Transverse colon (tissue), 4 donors: ENCODE measurements at regions not wholly inside any gene's neighbourhood (a gene's known extent, or its start where the extent isn't known, plus 50 kb on each side); places are given as distances from the start of the nearest gene placed in this dataset.

Experiments used
- DNase-seq: peaks from one replicate; pipeline ENCODE4 v3.0.0-alpha.2; 2019
- H3K27ac ChIP-seq, 4 donors: fragments of 200-600 bp; sonication (generic); 2 replicates each; pipeline ENCODE4 v1.5.1; 2016 to 2018; ENCODE audit warnings: inconsistent platforms in 4 of 4
- H3K27me3 ChIP-seq: fragments of 200-600 bp; sonication (generic); 2 replicates; pipeline ENCODE4 v1.5.1; 2017; ENCODE audit warnings: inconsistent platforms
- H3K36me3 ChIP-seq, 4 donors: fragments of 200-600 bp; sonication (generic); 2 replicates each; pipeline ENCODE4 v1.5.1; 2017 to 2019; ENCODE audit warnings: inconsistent platforms in 4 of 4
- H3K4me1 ChIP-seq, 4 donors: fragments of 200-600 bp; sonication (generic); 2 replicates each; pipeline ENCODE4 v1.5.1; 2017 to 2020; ENCODE audit warnings: inconsistent platforms in 4 of 4
- H3K4me3 ChIP-seq, 4 donors: fragments of 200-600 bp; sonication (generic); 1 replicate in 1 of 4; 2 replicates in 3 of 4; pipeline versions ENCODE4 v1.5.1 to v1.6.1; 2017 to 2019; ENCODE audit warnings: inconsistent platforms in 4 of 4
- H3K9me3 ChIP-seq, 2 donors: fragments of 200-600 bp; sonication (generic); 2 replicates each; pipeline ENCODE4 v1.5.1; 2017 to 2019; ENCODE audit warnings: inconsistent platforms in 2 of 2
- EP300 ChIP-seq: sonication (generic); formaldehyde crosslinking; IDR thresholded peaks from one replicate; pipeline ENCODE4 v1.6.1; 2017; ENCODE audit warnings: antibody characterized with exemption, low read depth
- POLR2A ChIP-seq: fragments of 450-650 bp; IDR thresholded peaks from one replicate; pipeline ENCODE4 v1.6.1; 2016; ENCODE audit warnings: antibody characterized with exemption, mild to moderate bottlenecking, moderate library complexity
- POLR2AphosphoS5 ChIP-seq, 3 donors: sonication (generic); formaldehyde crosslinking; IDR thresholded peaks; one replicate each; pipeline ENCODE4 v1.6.1; 2016; ENCODE audit warnings: antibody characterized with exemption in 3 of 3
- WGBS, 2 donors: methylation state at CpG; one replicate each; pipeline ENCODE4 v1.1.5; 2018; ENCODE audit warnings: low coverage in 1 of 2; 5-methylcytosine and 5-hydroxymethylcytosine counted together
- in situ Hi-C, 4 donors: fragments of 200-750 bp; cut with MboI; loops; one replicate each; pipeline versions ENCODE4 v1.15.0 to v1.15.1; 2017; ENCODE audit warnings: low sequenced_read_pairs in 3 of 4, low pct_ligation_motif_present in 1 of 4, low pct_unique_long_range_greater_than_20kb in 1 of 4
- intact Hi-C: fragments of 100-400 bp; cut with DNase I; formaldehyde crosslinking; loops from one replicate; pipeline ENCODE4 v1.15.1; 2023; ENCODE audit warnings: low total_unique reads
- TF ChIP-seq, protein P1 (sequence below), 5 experiments: fragments of 200-600 bp in 3 of 5; fragments of 450-650 bp in 2 of 5; sonication (generic) in 3 of 5; IDR thresholded peaks; 1 replicate in 2 of 5; 2 replicates in 3 of 5; pipeline ENCODE4 v1.5.1; 2016 to 2017; ENCODE audit warnings: antibody characterized with exemption in 5 of 5, inconsistent platforms in 3 of 5, mild to moderate bottlenecking in 2 of 5, moderate library complexity in 1 of 5

DNA sequence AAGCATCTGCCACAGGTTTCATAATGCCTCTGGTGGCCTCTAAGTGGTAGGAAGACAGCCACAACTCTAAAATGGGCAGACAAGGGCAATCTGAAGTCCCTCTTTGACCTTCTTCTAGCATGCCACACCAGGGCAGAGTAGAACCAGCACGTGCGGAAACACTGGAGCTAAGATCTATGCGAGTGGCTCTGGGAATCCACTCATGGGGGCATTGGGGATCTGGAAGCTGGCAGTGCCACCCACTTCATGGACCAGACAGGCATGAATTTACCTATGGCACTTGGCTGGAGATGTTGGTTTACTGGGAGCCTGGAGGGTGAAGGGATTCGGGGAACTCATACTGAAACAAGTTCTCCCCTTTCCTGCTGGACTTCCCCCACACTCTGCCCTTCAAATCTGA lies 337.4 kb downstream of the MIAT start:
- 74% methylated on average over 4 of the region's 4 CpGs; no CpG with 5 or more reads in 1 of the 2 donors for WGBS, 2 donors
- in situ Hi-C loops: no loop called here
- TF ChIP-seq EP300 (no peak), POLR2A (no peak)

DNA sequence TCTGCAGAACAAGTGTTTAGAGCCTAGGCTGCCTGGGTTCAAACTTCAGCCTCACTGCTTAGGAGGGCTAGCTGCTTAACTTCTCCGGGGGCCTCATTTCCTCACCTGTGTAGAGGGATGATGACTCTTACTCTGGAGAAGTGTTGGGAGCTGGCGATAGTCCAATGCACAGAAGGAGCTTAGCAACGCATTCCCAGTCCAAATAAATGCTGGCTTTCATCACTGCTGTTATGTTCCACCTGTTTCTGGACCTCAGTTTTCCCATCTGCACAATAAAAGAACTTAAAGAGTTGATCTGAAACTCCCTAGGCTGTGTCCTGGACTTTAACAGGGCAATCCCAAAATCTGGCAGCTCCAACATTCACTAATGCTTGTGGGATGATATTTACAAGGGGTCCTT lies 337.8 kb downstream of the MIAT start:
- WGBS, 2 donors: 54% methylated on average over 3 of the region's 3 CpGs; no CpG with 5 or more reads in 1 of the 2 donors
- TF ChIP-seq POLR2A (no peak), POLR2AphosphoS5 (IDR thresholded peaks at IDR 0.05) (peak in 2 of 3 donors; percentile 11 to 47)
- Histone ChIP-seq H3K4me1 (no peaks in the 10 kb centered on the region), H3K36me3 (no peaks in the 10 kb centered on the region), H3K9me3 (no peaks in the 10 kb centered on the region), H3K27ac (no peak overlapping the region), H3K4me3 (no peak overlapping the region), H3K27me3 (no peaks in the 10 kb centered on the region)
- intact Hi-C loops: no loop called here
- peak; percentile 9 for DNase-seq
- in situ Hi-C loops: no loop called here

More for the DNA sequence above, 337.4 kb downstream of the MIAT start:
- Histone ChIP-seq H3K36me3 (no peaks in the 10 kb centered on the region), H3K4me3 (no peak overlapping the region), H3K27ac (no peak overlapping the region), H3K9me3 (no peaks in the 10 kb centered on the region), H3K4me1 (no peaks in the 10 kb centered on the region), H3K27me3 (no peaks in the 10 kb centered on the region)
- no peak for DNase-seq
- intact Hi-C loops: no loop called here

DNA sequence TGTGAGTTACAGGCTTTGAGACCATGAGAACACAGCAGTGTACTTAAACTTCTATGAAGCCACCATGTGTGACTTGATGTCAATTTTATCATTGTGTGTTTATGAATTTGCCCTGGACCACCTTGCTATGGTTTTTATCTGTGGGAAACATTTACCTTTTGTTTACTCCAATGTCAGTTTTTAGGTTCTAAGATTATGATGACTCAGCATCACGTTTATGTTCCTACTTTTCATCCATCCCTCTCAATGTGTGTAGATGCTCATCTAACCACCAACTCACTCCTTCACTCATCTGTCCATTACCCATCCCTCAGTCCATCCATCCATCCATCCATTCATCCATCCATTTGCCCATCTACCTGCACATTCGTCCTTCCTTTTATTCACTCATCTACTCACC lies 338.8 kb downstream of the MIAT start:
- no peak for DNase-seq
- WGBS, 2 donors: 56 to 57% methylated on average over 2 of the region's 2 CpGs
- Histone ChIP-seq H3K4me3 (no peak overlapping the region), H3K4me1 (no peaks in the 10 kb centered on the region), H3K27me3 (no peaks in the 10 kb centered on the region), H3K36me3 (no peaks in the 10 kb centered on the region), H3K9me3 (no peaks in the 10 kb centered on the region), H3K27ac (no peak overlapping the region)
- in situ Hi-C loops (no loop called here), intact Hi-C loops (no loop called here)
- TF ChIP-seq POLR2A (no peak), EP300 (no peak), POLR2AphosphoS5 (IDR thresholded peaks at IDR 0.05) (no peak)
- TF ChIP-seq, protein P1, sequence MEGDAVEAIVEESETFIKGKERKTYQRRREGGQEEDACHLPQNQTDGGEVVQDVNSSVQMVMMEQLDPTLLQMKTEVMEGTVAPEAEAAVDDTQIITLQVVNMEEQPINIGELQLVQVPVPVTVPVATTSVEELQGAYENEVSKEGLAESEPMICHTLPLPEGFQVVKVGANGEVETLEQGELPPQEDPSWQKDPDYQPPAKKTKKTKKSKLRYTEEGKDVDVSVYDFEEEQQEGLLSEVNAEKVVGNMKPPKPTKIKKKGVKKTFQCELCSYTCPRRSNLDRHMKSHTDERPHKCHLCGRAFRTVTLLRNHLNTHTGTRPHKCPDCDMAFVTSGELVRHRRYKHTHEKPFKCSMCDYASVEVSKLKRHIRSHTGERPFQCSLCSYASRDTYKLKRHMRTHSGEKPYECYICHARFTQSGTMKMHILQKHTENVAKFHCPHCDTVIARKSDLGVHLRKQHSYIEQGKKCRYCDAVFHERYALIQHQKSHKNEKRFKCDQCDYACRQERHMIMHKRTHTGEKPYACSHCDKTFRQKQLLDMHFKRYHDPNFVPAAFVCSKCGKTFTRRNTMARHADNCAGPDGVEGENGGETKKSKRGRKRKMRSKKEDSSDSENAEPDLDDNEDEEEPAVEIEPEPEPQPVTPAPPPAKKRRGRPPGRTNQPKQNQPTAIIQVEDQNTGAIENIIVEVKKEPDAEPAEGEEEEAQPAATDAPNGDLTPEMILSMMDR (IDR thresholded peaks at IDR 0.05): no peak

DNA sequence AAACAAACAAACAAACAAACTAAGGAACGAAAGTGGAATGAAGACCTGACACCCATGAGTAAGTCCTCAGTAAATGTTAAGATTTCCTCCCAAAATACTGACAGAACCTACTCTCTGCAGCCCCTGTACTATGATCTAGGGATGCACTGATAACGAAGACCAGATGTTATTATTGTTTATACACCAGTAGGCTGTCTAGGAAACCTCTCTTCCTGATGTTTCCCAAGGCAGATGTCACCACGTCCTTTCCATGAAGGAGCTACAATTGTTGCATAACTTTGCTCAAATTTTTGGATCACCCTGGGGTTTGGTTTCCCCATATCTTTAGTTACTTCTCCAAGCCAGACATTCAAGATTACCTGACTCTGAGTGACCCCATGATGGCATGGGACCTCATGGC lies 340.7 kb downstream of the MIAT start:
- no peak overlapping the region for H3K27ac ChIP-seq
- no peaks in the 10 kb centered on the region for H3K9me3 ChIP-seq
- intact Hi-C loops: no loop called here
- no peaks in the 10 kb centered on the region for H3K4me1 ChIP-seq
- no peaks in the 10 kb centered on the region for H3K27me3 ChIP-seq
- in situ Hi-C loops: no loop called here
- H3K4me3 ChIP-seq: no peak overlapping the region
- DNase-seq: no peak
- no peak for TF ChIP-seq POLR2A
- TF ChIP-seq, protein P1 (IDR thresholded peaks at IDR 0.05): no peak
- TF ChIP-seq POLR2AphosphoS5 (IDR thresholded peaks at IDR 0.05): no peak
- TF ChIP-seq EP300: no peak
- whole genome bisulfite sequencing, 2 donors: 40 to 49% methylated on average over 3 of the region's 3 CpGs
- no peaks in the 10 kb centered on the region for H3K36me3 ChIP-seq

DNA sequence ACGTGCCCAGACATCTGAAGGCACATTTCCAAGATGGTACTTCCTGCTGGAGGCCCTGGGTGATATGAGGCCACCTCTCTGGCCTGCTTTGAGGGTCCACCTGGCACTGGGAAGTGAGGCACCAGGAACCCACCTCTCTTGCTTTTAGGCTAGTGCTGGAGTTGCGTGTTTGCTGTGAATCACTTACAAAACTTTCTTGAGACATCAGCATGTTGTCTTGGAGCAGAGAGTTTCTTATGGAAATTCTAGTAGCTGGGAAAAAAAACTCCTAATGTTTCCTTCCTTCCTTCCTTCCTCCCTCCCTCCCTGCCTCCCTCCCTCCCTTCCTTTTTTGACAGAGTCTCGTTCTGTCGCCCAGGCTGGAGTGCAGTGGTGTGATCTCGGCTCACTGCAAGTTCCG lies 341.3 kb downstream of the MIAT start:
- in situ Hi-C loops (no loop called here), intact Hi-C loops (no loop called here)
- DNase-seq: no peak
- no peak overlapping the region for H3K27ac ChIP-seq
- 0 to 54% methylated on average over 1 to 6 of the region's 6 CpGs for WGBS, 2 donors
- H3K4me3 ChIP-seq: no peak overlapping the region
- TF ChIP-seq EP300: no peak
- TF ChIP-seq POLR2AphosphoS5 (IDR thresholded peaks at IDR 0.05): no peak
- TF ChIP-seq, protein P1 (IDR thresholded peaks at IDR 0.05): no peak
- TF ChIP-seq POLR2A: no peak
- H3K9me3 ChIP-seq: no peaks in the 10 kb centered on the region
- no peaks in the 10 kb centered on the region for H3K27me3 ChIP-seq
- H3K36me3 ChIP-seq: no peaks in the 10 kb centered on the region
- H3K4me1 ChIP-seq: no peaks in the 10 kb centered on the region
